GM12891 (cell line): ENCODE measurements at regions not wholly inside any gene's neighbourhood (a gene's known extent, or its start where the extent isn't known, plus 50 kb on each side); places are given as distances from the start of the nearest gene placed in this dataset.

ENCODE experiments used
- PAX5 ChIP-seq: IDR thresholded peaks from 2 replicates; pipeline ENCODE4 v1.6.1; 2011; ENCODE audit warnings: low read length, moderate library complexity, mild to moderate bottlenecking; ENCODE audit not compliant: insufficient read depth, severe bottlenecking
- POLR2A ChIP-seq: IDR thresholded peaks from 2 replicates; pipeline ENCODE4 v1.6.1; 2011; ENCODE audit warnings: low read depth, low read length, control low read depth
- POLR2AphosphoS5 ChIP-seq: IDR thresholded peaks from 2 replicates; pipeline ENCODE4 v1.6.1; 2011; ENCODE audit warnings: low read depth, low read length, control low read depth
- TAF1 ChIP-seq: IDR thresholded peaks from 2 replicates; pipeline ENCODE4 v1.6.1; 2011; ENCODE audit warnings: low read depth, low read length, control low read depth

- TF ChIP-seq POLR2AphosphoS5: no peak
- no peak for TF ChIP-seq POLR2A
- TF ChIP-seq TAF1: no peak
- no peak for TF ChIP-seq PAX5
These were observed 154.2 kb upstream of the NAV2 start for GRCh38 chr11:19558189-19558986.
